ENCODE measurements at regions not wholly inside any gene's neighbourhood (a gene's known extent, or its start where the extent isn't known, plus 50 kb on each side); places are given as distances from the start of the nearest gene placed in this dataset.

- Histone ChIP-seq H4K20me1 (ENCODE audit: insufficient read depth) (no peaks in the 10 kb centered on the region), H2AFZ (no peak overlapping the region), H3K27ac (no peak overlapping the region), H3K9ac (no peak overlapping the region), H3K36me3 (ENCODE audit: low read depth) (no peaks in the 10 kb centered on the region), H3K4me1 (ENCODE audit: insufficient read depth) (no peaks in the 10 kb centered on the region), H3K79me2 (ENCODE audit: insufficient read depth) (no peaks in the 10 kb centered on the region), H3K4me3 (no peak overlapping the region), H3K9me2 (ENCODE audit: insufficient read depth) (no peaks in the 10 kb centered on the region), H3F3A (ENCODE audit: insufficient read depth) (no peaks in the 10 kb centered on the region), H3K27me3 (replicated peaks; ENCODE audit: insufficient read depth) (peaks cover 22% of the 10 kb centered on the region), H3K4me2 (ENCODE audit: unreplicated experiment) (no peak overlapping the region), H3K9me3 (ENCODE audit: low read depth) (no peaks in the 10 kb centered on the region)
- in situ Hi-C loops (cut with MboI), result loop anchor here (10.0 kb wide), 1 partner anchor 237 kb away; no protein-coding TSS in a partner anchor
- no peak for DNase-seq
- TF ChIP-seq EZH2 (IDR thresholded peaks at IDR 0.05; ENCODE audit: insufficient read depth, poor library complexity, severe bottlenecking), result no peak
- TF ChIP-seq EZH2phosphoT487 (IDR thresholded peaks at IDR 0.05; ENCODE audit: insufficient read depth, low read depth), result no peak
- 25 to 30% methylated on average over 5 of the region's 5 CpGs for WGBS, 2 experiments (ENCODE audit: low coverage in 1 of 2, low lambda C conversion rate in 2 of 2, missing lambda C conversion rate in 2 of 2)
These were observed 125.3 kb upstream of the PROKR2 start for GRCh38 chr20:5442101-5442500.

- no peaks in the 10 kb centered on the region for H3K36me3 ChIP-seq (ENCODE audit: low read depth)
- H3K4me1 ChIP-seq (ENCODE audit: insufficient read depth), result no peaks in the 10 kb centered on the region
- no peak for DNase-seq
- TF ChIP-seq EZH2phosphoT487 (IDR thresholded peaks at IDR 0.05; ENCODE audit: insufficient read depth, low read depth) (no peak), EZH2 (IDR thresholded peaks at IDR 0.05; ENCODE audit: insufficient read depth, poor library complexity, severe bottlenecking) (no peak)
- no peaks in the 10 kb centered on the region for H3K9me2 ChIP-seq (ENCODE audit: insufficient read depth)
- H2AFZ ChIP-seq, result no peak overlapping the region
- no peaks in the 10 kb centered on the region for H4K20me1 ChIP-seq (ENCODE audit: insufficient read depth)
- in situ Hi-C loops (cut with MboI), result no loop called here
- H3K9ac ChIP-seq, result no peak overlapping the region
- 39% methylated on average over 4 of the region's 4 CpGs for WGBS, 2 experiments (ENCODE audit: low coverage in 1 of 2, low lambda C conversion rate in 2 of 2, missing lambda C conversion rate in 2 of 2)
- no peaks in the 10 kb centered on the region for H3K9me3 ChIP-seq (ENCODE audit: low read depth)
- H3F3A ChIP-seq (ENCODE audit: insufficient read depth), result no peaks in the 10 kb centered on the region
- peaks cover 15% of the 10 kb centered on the region for H3K27me3 ChIP-seq (replicated peaks; ENCODE audit: insufficient read depth)
- H3K4me2 ChIP-seq (ENCODE audit: unreplicated experiment), result no peak overlapping the region
- no peaks in the 10 kb centered on the region for H3K79me2 ChIP-seq (ENCODE audit: insufficient read depth)
- no peak overlapping the region for H3K27ac ChIP-seq
- no peak overlapping the region for H3K4me3 ChIP-seq
These were observed 117.4 kb upstream of the PROKR2 start for GRCh38 chr20:5434116-5434515.

- no peak overlapping the region for H2AFZ ChIP-seq
- H3K4me1 ChIP-seq (ENCODE audit: insufficient read depth), result no peaks in the 10 kb centered on the region
- TF ChIP-seq EZH2phosphoT487 (IDR thresholded peaks at IDR 0.05; ENCODE audit: insufficient read depth, low read depth) (no peak), EZH2 (IDR thresholded peaks at IDR 0.05; ENCODE audit: insufficient read depth, poor library complexity, severe bottlenecking) (no peak)
- WGBS, 2 experiments (ENCODE audit: low coverage in 1 of 2, low lambda C conversion rate in 2 of 2, missing lambda C conversion rate in 2 of 2), result 25 to 33% methylated on average over 3 of the region's 3 CpGs
- H3K27ac ChIP-seq, result no peak overlapping the region
- H3K4me3 ChIP-seq, result no peak overlapping the region
- H4K20me1 ChIP-seq (ENCODE audit: insufficient read depth), result no peaks in the 10 kb centered on the region
- no peak overlapping the region for H3K4me2 ChIP-seq (ENCODE audit: unreplicated experiment)
- H3F3A ChIP-seq (ENCODE audit: insufficient read depth), result no peaks in the 10 kb centered on the region
- H3K79me2 ChIP-seq (ENCODE audit: insufficient read depth), result no peaks in the 10 kb centered on the region
- peaks cover 15% of the 10 kb centered on the region for H3K27me3 ChIP-seq (replicated peaks; ENCODE audit: insufficient read depth)
- no peaks in the 10 kb centered on the region for H3K9me2 ChIP-seq (ENCODE audit: insufficient read depth)
- no peaks in the 10 kb centered on the region for H3K36me3 ChIP-seq (ENCODE audit: low read depth)
- in situ Hi-C loops (cut with MboI), result no loop called here
- no peak for DNase-seq
- H3K9ac ChIP-seq, result no peak overlapping the region
- H3K9me3 ChIP-seq (ENCODE audit: low read depth), result no peaks in the 10 kb centered on the region
These were observed 116.6 kb upstream of the PROKR2 start for GRCh38 chr20:5433352-5433751.

- no peak for TF ChIP-seq EZH2 (IDR thresholded peaks at IDR 0.05; ENCODE audit: insufficient read depth, poor library complexity, severe bottlenecking)
- TF ChIP-seq EZH2phosphoT487 (IDR thresholded peaks at IDR 0.05; ENCODE audit: insufficient read depth, low read depth), result no peak
- H3K4me2 ChIP-seq (ENCODE audit: unreplicated experiment), result no peak overlapping the region
- 47 to 55% methylated on average over 15 of the region's 15 CpGs for WGBS, 2 experiments (ENCODE audit: low coverage in 1 of 2, low lambda C conversion rate in 2 of 2, missing lambda C conversion rate in 2 of 2)
- no peak overlapping the region for H3K27ac ChIP-seq
- no peaks in the 10 kb centered on the region for H3F3A ChIP-seq (ENCODE audit: insufficient read depth)
- in situ Hi-C loops (cut with MboI), result no loop called here
- H3K27me3 ChIP-seq (replicated peaks; ENCODE audit: insufficient read depth), result peaks cover 15% of the 10 kb centered on the region
- no peak overlapping the region for H2AFZ ChIP-seq
- no peak overlapping the region for H3K4me3 ChIP-seq
- no peaks in the 10 kb centered on the region for H3K9me2 ChIP-seq (ENCODE audit: insufficient read depth)
- no peaks in the 10 kb centered on the region for H3K36me3 ChIP-seq (ENCODE audit: low read depth)
- DNase-seq, result no peak
- no peaks in the 10 kb centered on the region for H3K79me2 ChIP-seq (ENCODE audit: insufficient read depth)
- no peaks in the 10 kb centered on the region for H4K20me1 ChIP-seq (ENCODE audit: insufficient read depth)
- H3K9me3 ChIP-seq (ENCODE audit: low read depth), result no peaks in the 10 kb centered on the region
- no peaks in the 10 kb centered on the region for H3K4me1 ChIP-seq (ENCODE audit: insufficient read depth)
- no peak overlapping the region for H3K9ac ChIP-seq
These were observed 115.3 kb upstream of the PROKR2 start for GRCh38 chr20:5432030-5432429.

GRCh38 chr20:5430670-5431069 lies 113.9 kb upstream of the PROKR2 start:
- in situ Hi-C loops (cut with MboI), result no loop called here
- no peak for TF ChIP-seq EZH2phosphoT487 (IDR thresholded peaks at IDR 0.05; ENCODE audit: insufficient read depth, low read depth)
- TF ChIP-seq EZH2 (IDR thresholded peaks at IDR 0.05; ENCODE audit: insufficient read depth, poor library complexity, severe bottlenecking), result no peak
- H4K20me1 ChIP-seq (ENCODE audit: insufficient read depth), result no peaks in the 10 kb centered on the region

More at GRCh38 chr20:5430670-5431069, 113.9 kb upstream of the PROKR2 start:
- no peak for DNase-seq
- no peak overlapping the region for H3K4me2 ChIP-seq (ENCODE audit: unreplicated experiment)
- no peaks in the 10 kb centered on the region for H3K79me2 ChIP-seq (ENCODE audit: insufficient read depth)
- no peaks in the 10 kb centered on the region for H3K4me1 ChIP-seq (ENCODE audit: insufficient read depth)
- H3K36me3 ChIP-seq (ENCODE audit: low read depth), result no peaks in the 10 kb centered on the region
- no peak overlapping the region for H3K9ac ChIP-seq
- no peaks in the 10 kb centered on the region for H3F3A ChIP-seq (ENCODE audit: insufficient read depth)
- H3K9me2 ChIP-seq (ENCODE audit: insufficient read depth), result no peaks in the 10 kb centered on the region
- no peak overlapping the region for H2AFZ ChIP-seq
- no peak overlapping the region for H3K27ac ChIP-seq
- no peaks in the 10 kb centered on the region for H3K9me3 ChIP-seq (ENCODE audit: low read depth)
- H3K4me3 ChIP-seq, result no peak overlapping the region
- peaks cover 15% of the 10 kb centered on the region for H3K27me3 ChIP-seq (replicated peaks; ENCODE audit: insufficient read depth)
- 18 to 22% methylated on average over 2 of the region's 2 CpGs for WGBS, 2 experiments (ENCODE audit: low coverage in 1 of 2, low lambda C conversion rate in 2 of 2, missing lambda C conversion rate in 2 of 2)
